K562 (cell line): ENCODE measurements at regions not wholly inside any gene's neighbourhood (a gene's known extent, or its start where the extent isn't known, plus 50 kb on each side); places are given as distances from the start of the nearest gene placed in this dataset.

Experiments
- ZSCAN29 ChIP-seq: fragments of 450-650 bp; IDR thresholded peaks from 2 replicates; pipeline ENCODE4 v1.6.1; 2017
- TF ChIP-seq, protein P1 (sequence below): fragments of 450-650 bp; IDR thresholded peaks from 2 replicates; pipeline ENCODE4 v1.6.1; 2016; ENCODE audit warnings: mild to moderate bottlenecking, moderate library complexity

DNA sequence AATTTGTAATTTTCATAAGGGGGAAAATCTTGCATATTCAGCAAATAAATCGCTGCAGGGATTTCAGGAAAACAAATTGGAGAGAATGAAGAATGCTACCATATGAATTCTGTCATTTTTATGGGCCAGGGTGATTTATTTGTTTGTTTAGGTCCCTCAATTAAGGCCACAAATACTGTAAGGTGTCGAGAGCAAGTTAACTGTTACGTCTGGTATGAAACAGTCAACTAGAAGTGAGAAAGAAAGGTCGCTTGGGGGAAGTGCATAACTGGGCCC, 166.9 kb upstream of the TSHZ2 start (continued):
- TF ChIP-seq, protein P1, sequence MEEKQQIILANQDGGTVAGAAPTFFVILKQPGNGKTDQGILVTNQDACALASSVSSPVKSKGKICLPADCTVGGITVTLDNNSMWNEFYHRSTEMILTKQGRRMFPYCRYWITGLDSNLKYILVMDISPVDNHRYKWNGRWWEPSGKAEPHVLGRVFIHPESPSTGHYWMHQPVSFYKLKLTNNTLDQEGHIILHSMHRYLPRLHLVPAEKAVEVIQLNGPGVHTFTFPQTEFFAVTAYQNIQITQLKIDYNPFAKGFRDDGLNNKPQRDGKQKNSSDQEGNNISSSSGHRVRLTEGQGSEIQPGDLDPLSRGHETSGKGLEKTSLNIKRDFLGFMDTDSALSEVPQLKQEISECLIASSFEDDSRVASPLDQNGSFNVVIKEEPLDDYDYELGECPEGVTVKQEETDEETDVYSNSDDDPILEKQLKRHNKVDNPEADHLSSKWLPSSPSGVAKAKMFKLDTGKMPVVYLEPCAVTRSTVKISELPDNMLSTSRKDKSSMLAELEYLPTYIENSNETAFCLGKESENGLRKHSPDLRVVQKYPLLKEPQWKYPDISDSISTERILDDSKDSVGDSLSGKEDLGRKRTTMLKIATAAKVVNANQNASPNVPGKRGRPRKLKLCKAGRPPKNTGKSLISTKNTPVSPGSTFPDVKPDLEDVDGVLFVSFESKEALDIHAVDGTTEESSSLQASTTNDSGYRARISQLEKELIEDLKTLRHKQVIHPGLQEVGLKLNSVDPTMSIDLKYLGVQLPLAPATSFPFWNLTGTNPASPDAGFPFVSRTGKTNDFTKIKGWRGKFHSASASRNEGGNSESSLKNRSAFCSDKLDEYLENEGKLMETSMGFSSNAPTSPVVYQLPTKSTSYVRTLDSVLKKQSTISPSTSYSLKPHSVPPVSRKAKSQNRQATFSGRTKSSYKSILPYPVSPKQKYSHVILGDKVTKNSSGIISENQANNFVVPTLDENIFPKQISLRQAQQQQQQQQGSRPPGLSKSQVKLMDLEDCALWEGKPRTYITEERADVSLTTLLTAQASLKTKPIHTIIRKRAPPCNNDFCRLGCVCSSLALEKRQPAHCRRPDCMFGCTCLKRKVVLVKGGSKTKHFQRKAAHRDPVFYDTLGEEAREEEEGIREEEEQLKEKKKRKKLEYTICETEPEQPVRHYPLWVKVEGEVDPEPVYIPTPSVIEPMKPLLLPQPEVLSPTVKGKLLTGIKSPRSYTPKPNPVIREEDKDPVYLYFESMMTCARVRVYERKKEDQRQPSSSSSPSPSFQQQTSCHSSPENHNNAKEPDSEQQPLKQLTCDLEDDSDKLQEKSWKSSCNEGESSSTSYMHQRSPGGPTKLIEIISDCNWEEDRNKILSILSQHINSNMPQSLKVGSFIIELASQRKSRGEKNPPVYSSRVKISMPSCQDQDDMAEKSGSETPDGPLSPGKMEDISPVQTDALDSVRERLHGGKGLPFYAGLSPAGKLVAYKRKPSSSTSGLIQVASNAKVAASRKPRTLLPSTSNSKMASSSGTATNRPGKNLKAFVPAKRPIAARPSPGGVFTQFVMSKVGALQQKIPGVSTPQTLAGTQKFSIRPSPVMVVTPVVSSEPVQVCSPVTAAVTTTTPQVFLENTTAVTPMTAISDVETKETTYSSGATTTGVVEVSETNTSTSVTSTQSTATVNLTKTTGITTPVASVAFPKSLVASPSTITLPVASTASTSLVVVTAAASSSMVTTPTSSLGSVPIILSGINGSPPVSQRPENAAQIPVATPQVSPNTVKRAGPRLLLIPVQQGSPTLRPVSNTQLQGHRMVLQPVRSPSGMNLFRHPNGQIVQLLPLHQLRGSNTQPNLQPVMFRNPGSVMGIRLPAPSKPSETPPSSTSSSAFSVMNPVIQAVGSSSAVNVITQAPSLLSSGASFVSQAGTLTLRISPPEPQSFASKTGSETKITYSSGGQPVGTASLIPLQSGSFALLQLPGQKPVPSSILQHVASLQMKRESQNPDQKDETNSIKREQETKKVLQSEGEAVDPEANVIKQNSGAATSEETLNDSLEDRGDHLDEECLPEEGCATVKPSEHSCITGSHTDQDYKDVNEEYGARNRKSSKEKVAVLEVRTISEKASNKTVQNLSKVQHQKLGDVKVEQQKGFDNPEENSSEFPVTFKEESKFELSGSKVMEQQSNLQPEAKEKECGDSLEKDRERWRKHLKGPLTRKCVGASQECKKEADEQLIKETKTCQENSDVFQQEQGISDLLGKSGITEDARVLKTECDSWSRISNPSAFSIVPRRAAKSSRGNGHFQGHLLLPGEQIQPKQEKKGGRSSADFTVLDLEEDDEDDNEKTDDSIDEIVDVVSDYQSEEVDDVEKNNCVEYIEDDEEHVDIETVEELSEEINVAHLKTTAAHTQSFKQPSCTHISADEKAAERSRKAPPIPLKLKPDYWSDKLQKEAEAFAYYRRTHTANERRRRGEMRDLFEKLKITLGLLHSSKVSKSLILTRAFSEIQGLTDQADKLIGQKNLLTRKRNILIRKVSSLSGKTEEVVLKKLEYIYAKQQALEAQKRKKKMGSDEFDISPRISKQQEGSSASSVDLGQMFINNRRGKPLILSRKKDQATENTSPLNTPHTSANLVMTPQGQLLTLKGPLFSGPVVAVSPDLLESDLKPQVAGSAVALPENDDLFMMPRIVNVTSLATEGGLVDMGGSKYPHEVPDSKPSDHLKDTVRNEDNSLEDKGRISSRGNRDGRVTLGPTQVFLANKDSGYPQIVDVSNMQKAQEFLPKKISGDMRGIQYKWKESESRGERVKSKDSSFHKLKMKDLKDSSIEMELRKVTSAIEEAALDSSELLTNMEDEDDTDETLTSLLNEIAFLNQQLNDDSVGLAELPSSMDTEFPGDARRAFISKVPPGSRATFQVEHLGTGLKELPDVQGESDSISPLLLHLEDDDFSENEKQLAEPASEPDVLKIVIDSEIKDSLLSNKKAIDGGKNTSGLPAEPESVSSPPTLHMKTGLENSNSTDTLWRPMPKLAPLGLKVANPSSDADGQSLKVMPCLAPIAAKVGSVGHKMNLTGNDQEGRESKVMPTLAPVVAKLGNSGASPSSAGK: no peak
- TF ChIP-seq ZSCAN29: no peak
